ENCODE measurements at regions not wholly inside any gene's neighbourhood (a gene's known extent, or its start where the extent isn't known, plus 50 kb on each side); places are given as distances from the start of the nearest gene placed in this dataset.

DNA sequence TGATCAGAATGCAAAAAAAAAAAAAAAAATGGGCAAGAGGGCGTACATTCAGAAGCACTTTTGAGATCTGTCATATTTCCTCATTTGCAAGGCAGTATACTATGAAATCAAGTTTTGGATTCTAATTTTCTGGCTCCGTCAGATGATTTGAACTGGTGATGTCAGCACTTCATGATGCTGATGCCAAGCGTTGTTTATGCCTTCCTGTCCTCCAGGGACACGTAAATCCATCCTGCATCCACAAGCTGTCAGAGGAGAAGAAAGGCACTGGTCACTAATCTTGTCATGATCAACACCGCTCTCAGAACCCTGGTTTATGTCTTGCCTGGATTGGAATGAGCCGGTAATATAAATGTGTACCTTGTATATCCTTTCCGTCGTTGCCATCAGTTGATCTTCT, 152.1 kb upstream of the EPHA3 start:
- TF ChIP-seq POLR2A (IDR thresholded peaks at IDR 0.05; ENCODE audit: low read length), result no peak
- TF ChIP-seq GATA1 (IDR thresholded peaks at IDR 0.05; ENCODE audit: low read depth, low read length), result no peak

Data from erythroblast (primary cell).